Transverse colon (tissue), 4 donors: ENCODE measurements at regions not wholly inside any gene's neighbourhood (a gene's known extent, or its start where the extent isn't known, plus 50 kb on each side); places are given as distances from the start of the nearest gene placed in this dataset.

Source experiments
- EP300 ChIP-seq: sonication (generic); formaldehyde crosslinking; IDR thresholded peaks from one replicate; pipeline ENCODE4 v1.6.1; 2017; ENCODE audit warnings: antibody characterized with exemption, low read depth
- POLR2A ChIP-seq: fragments of 450-650 bp; IDR thresholded peaks from one replicate; pipeline ENCODE4 v1.6.1; 2016; ENCODE audit warnings: antibody characterized with exemption, mild to moderate bottlenecking, moderate library complexity
- POLR2AphosphoS5 ChIP-seq, 3 donors: sonication (generic); formaldehyde crosslinking; IDR thresholded peaks; one replicate each; pipeline ENCODE4 v1.6.1; 2016; ENCODE audit warnings: antibody characterized with exemption in 3 of 3
- TF ChIP-seq, protein P1 (sequence below), 5 experiments: fragments of 200-600 bp in 3 of 5; fragments of 450-650 bp in 2 of 5; sonication (generic) in 3 of 5; IDR thresholded peaks; 1 replicate in 2 of 5; 2 replicates in 3 of 5; pipeline ENCODE4 v1.5.1; 2016 to 2017; ENCODE audit warnings: antibody characterized with exemption in 5 of 5, inconsistent platforms in 3 of 5, mild to moderate bottlenecking in 2 of 5, moderate library complexity in 1 of 5

DNA sequence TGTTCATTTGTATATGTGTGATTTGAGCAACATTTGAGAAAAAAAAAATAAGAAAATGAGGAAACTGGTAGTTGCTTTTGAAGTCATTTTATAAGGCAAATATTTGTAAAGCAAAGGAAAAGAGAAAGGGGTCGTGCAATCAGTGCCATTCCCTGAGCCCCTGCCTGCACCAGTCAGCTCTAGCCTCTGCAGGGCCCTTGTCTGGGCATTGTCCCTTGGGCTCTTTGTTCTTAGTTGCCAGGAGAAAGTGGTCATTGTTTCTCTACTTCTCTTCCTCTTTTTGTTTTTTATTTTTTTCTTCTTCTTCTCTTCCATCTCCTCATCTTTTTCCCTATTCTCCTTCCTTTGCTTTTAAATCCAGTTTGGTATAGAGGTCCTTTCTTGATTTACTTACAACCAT lies 175.3 kb upstream of the CREB1 start:
- TF ChIP-seq POLR2AphosphoS5 (IDR thresholded peaks at IDR 0.05): no peak
- no peak for TF ChIP-seq EP300
- TF ChIP-seq, protein P1, sequence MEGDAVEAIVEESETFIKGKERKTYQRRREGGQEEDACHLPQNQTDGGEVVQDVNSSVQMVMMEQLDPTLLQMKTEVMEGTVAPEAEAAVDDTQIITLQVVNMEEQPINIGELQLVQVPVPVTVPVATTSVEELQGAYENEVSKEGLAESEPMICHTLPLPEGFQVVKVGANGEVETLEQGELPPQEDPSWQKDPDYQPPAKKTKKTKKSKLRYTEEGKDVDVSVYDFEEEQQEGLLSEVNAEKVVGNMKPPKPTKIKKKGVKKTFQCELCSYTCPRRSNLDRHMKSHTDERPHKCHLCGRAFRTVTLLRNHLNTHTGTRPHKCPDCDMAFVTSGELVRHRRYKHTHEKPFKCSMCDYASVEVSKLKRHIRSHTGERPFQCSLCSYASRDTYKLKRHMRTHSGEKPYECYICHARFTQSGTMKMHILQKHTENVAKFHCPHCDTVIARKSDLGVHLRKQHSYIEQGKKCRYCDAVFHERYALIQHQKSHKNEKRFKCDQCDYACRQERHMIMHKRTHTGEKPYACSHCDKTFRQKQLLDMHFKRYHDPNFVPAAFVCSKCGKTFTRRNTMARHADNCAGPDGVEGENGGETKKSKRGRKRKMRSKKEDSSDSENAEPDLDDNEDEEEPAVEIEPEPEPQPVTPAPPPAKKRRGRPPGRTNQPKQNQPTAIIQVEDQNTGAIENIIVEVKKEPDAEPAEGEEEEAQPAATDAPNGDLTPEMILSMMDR (IDR thresholded peaks at IDR 0.05): no peak
- no peak for TF ChIP-seq POLR2A
